Central memory CD8-positive, alpha-beta T cell (primary cell): ENCODE measurements at regions not wholly inside any gene's neighbourhood (a gene's known extent, or its start where the extent isn't known, plus 50 kb on each side); places are given as distances from the start of the nearest gene placed in this dataset.

Experiments
- ATAC-seq: fragments of 150-1000 bp; cut with Tn5 transposase; replicated peaks from 2 replicates; pipeline ENCODE4 v1.10.0; 2022; ENCODE audit warnings: mild to moderate bottlenecking, moderate FRiP score, moderate number of reproducible peaks; ENCODE audit not compliant: poor library complexity, severe bottlenecking; ENCODE audit errors: extremely low read depth
- DNase-seq, 2 donors: peaks; one replicate each; pipeline ENCODE4 v3.0.0; 2021; ENCODE audit warnings: low spot score in 2 of 2
- H3K27ac Mint-ChIP-seq: one replicate; pipeline ENCODE4 v1.8.0; 2022; ENCODE audit warnings: low read depth, mild to moderate bottlenecking, moderate library complexity, mixed read lengths
- H3K27me3 Mint-ChIP-seq: one replicate; pipeline ENCODE4 v1.8.0; 2022; ENCODE audit warnings: mixed read lengths
- H3K36me3 Mint-ChIP-seq: one replicate; pipeline ENCODE4 v1.8.0; 2022; ENCODE audit warnings: mild to moderate bottlenecking, moderate library complexity, mixed read lengths; ENCODE audit not compliant: insufficient read depth
- H3K4me1 Mint-ChIP-seq: one replicate; pipeline ENCODE4 v1.8.0; 2022; ENCODE audit warnings: mixed read lengths
- H3K4me3 Mint-ChIP-seq: one replicate; pipeline ENCODE4 v1.8.0; 2022; ENCODE audit warnings: mild to moderate bottlenecking, moderate library complexity, mixed read lengths
- H3K9me3 Mint-ChIP-seq: one replicate; pipeline ENCODE4 v1.8.0; 2022; ENCODE audit warnings: mixed read lengths

- Mint-ChIP-seq H3K4me3 (no peak overlapping the region), H3K27ac (no peak overlapping the region), H3K36me3 (no peaks in the 10 kb centered on the region), H3K4me1 (no peaks in the 10 kb centered on the region), H3K9me3 (peaks cover 20% of the 10 kb centered on the region), H3K27me3 (no peaks in the 10 kb centered on the region)
- no peak for ATAC-seq
- DNase-seq = no peak
These were observed 111.5 kb downstream of the IZUMO3 start for GRCh38 chr9:24434183-24434582.

DNA sequence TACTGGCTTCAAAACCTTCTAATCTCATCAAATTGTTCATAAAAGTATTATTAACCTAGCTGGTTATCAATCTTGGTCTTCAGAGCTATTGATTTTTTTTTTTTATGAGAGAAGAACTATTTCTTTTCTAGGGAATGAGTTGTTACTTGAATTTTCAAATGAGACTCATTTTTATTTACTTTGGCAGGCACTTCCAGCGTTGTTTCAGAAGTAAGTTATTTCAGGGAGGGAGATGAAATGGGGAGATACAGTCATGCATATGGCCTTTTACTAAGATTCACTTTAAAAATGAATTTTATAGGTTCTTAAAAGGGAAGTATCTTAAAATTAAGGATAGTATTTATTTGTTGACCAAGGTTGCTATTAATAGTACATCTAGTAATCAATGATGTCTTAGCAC is 129.6 kb downstream of the IZUMO3 start:
- peaks cover 25% of the 10 kb centered on the region for H3K9me3 Mint-ChIP-seq
- H3K27me3 Mint-ChIP-seq = no peaks in the 10 kb centered on the region
- no peaks in the 10 kb centered on the region for H3K36me3 Mint-ChIP-seq
- no peak overlapping the region for H3K4me3 Mint-ChIP-seq
- H3K4me1 Mint-ChIP-seq = no peaks in the 10 kb centered on the region
- DNase-seq (no peak), ATAC-seq (no peak)
- no peak overlapping the region for H3K27ac Mint-ChIP-seq

GRCh38 chr9:24413651-24414050 is 132.0 kb downstream of the IZUMO3 start:
- H3K27me3 Mint-ChIP-seq = no peaks in the 10 kb centered on the region
- no peak overlapping the region for H3K27ac Mint-ChIP-seq
- DNase-seq (no peak), ATAC-seq (no peak)
- H3K9me3 Mint-ChIP-seq = peaks cover 27% of the 10 kb centered on the region
- H3K4me3 Mint-ChIP-seq = no peak overlapping the region
- H3K4me1 Mint-ChIP-seq = no peaks in the 10 kb centered on the region
- H3K36me3 Mint-ChIP-seq = no peaks in the 10 kb centered on the region

GRCh38 chr9:24398466-24398865 is 147.2 kb downstream of the IZUMO3 start:
- ATAC-seq = no peak

GRCh38 chr9:24391095-24391494 is 154.6 kb downstream of the IZUMO3 start:
- Mint-ChIP-seq H3K4me3 (no peak overlapping the region), H3K36me3 (peaks cover 2% of the 10 kb centered on the region), H3K27ac (no peak overlapping the region), H3K4me1 (no peaks in the 10 kb centered on the region), H3K9me3 (peaks cover 42% of the 10 kb centered on the region), H3K27me3 (no peaks in the 10 kb centered on the region)
- no peak for ATAC-seq
- DNase-seq = no peak

More at GRCh38 chr9:24398466-24398865, 147.2 kb downstream of the IZUMO3 start:
- no peaks in the 10 kb centered on the region for H3K4me1 Mint-ChIP-seq
- no peak for DNase-seq
- peaks cover 2% of the 10 kb centered on the region for H3K36me3 Mint-ChIP-seq
- H3K9me3 Mint-ChIP-seq = peaks cover 26% of the 10 kb centered on the region
- H3K27ac Mint-ChIP-seq = no peak overlapping the region
- H3K27me3 Mint-ChIP-seq = no peaks in the 10 kb centered on the region
- H3K4me3 Mint-ChIP-seq = no peak overlapping the region

DNA sequence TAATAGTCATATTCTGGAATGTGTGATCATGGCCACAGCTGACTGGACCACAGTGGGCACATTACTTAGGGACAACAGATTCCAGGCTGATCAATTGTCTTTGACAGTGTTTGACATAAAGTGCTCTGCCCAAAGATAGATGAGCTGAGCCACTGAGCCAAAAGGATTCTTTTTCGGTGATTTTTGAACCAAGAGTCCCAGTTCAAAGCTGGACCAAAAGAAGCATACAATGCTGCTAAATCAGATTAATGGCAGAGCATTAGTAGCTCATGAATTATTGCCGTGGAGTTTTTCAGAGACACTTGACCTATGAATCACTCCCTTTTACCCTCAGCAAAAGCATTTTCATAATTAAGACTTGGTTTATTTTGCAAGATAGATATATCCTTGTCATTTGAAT is 160.6 kb downstream of the IZUMO3 start:
- no peaks in the 10 kb centered on the region for H3K36me3 Mint-ChIP-seq
- H3K27ac Mint-ChIP-seq = no peak overlapping the region
- peaks cover 38% of the 10 kb centered on the region for H3K9me3 Mint-ChIP-seq
- DNase-seq = no peak
- no peaks in the 10 kb centered on the region for H3K27me3 Mint-ChIP-seq
- H3K4me1 Mint-ChIP-seq = no peaks in the 10 kb centered on the region
- H3K4me3 Mint-ChIP-seq = no peak overlapping the region
- no peak for ATAC-seq

- H3K36me3 Mint-ChIP-seq = no peaks in the 10 kb centered on the region
- no peak overlapping the region for H3K4me3 Mint-ChIP-seq
- H3K9me3 Mint-ChIP-seq = peaks cover 18% of the 10 kb centered on the region
- DNase-seq (no peak), ATAC-seq (no peak)
- H3K4me1 Mint-ChIP-seq = no peaks in the 10 kb centered on the region
- H3K27me3 Mint-ChIP-seq = no peaks in the 10 kb centered on the region
- H3K27ac Mint-ChIP-seq = no peak overlapping the region
These were observed 163.1 kb downstream of the IZUMO3 start for GRCh38 chr9:24382566-24382965.

DNA sequence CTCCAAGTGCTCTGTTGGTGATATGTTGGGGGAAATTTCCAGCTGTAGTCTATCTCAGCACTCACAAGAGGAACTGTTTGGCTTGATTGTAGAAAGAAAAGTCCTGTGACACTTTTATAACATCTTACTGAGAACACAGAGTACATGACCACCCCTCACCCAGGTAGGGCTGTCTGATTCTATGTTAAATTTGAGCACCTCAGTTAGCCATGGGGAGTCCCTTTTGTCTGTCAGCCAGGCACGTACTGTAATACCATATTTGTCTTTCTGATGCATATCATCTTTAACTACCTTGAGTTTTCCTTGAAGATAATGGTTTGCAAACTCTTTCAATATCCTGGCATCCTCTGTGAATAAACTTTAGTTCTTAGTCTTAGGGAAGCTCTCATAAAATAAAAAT is 164.5 kb downstream of the IZUMO3 start:
- ATAC-seq (no peak), DNase-seq (no peak)
- Mint-ChIP-seq H3K27me3 (no peaks in the 10 kb centered on the region), H3K36me3 (no peaks in the 10 kb centered on the region), H3K27ac (no peak overlapping the region), H3K4me3 (no peak overlapping the region), H3K4me1 (no peaks in the 10 kb centered on the region), H3K9me3 (peaks cover 4% of the 10 kb centered on the region)

DNA sequence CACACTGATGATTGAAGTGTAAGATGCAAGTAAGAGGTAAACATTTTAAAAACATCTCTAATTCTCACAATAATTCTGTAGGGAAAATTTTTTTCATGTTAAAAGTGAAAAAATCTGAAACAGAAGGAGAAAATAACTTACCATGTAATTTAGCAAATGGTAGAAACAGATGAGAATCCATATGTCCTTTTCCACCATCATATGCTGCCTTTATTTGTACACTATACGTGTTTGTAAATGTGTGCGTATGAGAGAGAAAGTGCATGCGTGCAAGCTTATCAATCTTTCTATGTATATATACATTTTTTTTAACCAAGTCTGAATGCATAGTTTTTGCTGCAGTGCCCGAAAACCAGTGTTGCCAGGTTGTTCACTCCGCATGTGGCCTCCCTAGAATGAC is 186.7 kb downstream of the IZUMO3 start:
- Mint-ChIP-seq H3K27me3 (no peaks in the 10 kb centered on the region), H3K9me3 (peaks cover 41% of the 10 kb centered on the region), H3K4me1 (no peaks in the 10 kb centered on the region), H3K27ac (no peak overlapping the region), H3K4me3 (no peak overlapping the region), H3K36me3 (no peaks in the 10 kb centered on the region)
- ATAC-seq (no peak), DNase-seq (no peak)

DNA sequence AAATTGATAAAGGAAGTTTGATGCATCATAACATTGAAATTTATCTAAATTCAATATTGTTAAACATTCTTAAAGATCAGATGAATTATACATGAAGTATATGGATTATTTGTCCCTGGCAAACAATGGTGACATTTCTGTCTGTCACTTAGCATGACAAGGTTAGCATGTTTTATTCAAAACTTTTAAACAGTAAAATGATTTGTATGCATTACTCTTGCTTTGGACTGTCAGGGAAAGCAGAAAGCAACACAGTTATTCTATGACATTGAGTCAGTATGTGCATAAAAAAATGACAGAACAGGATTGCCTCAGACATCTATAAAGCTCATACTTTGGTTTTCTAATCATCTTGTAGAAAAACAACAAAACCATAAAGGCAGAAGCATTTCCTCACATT is 193.7 kb downstream of the IZUMO3 start:
- no peak for DNase-seq
- no peaks in the 10 kb centered on the region for H3K4me1 Mint-ChIP-seq
- no peaks in the 10 kb centered on the region for H3K27me3 Mint-ChIP-seq
- no peak for ATAC-seq
- H3K9me3 Mint-ChIP-seq = peaks cover 6% of the 10 kb centered on the region
- no peak overlapping the region for H3K4me3 Mint-ChIP-seq
- no peaks in the 10 kb centered on the region for H3K36me3 Mint-ChIP-seq
- H3K27ac Mint-ChIP-seq = no peak overlapping the region

GRCh38 chr9:24351258-24351657 is 194.4 kb downstream of the IZUMO3 start:
- DNase-seq = no peak
- Mint-ChIP-seq H3K4me1 (no peaks in the 10 kb centered on the region), H3K9me3 (peaks cover 9% of the 10 kb centered on the region), H3K27ac (no peak overlapping the region), H3K4me3 (no peak overlapping the region), H3K27me3 (no peaks in the 10 kb centered on the region), H3K36me3 (no peaks in the 10 kb centered on the region)
- ATAC-seq = no peak

DNA sequence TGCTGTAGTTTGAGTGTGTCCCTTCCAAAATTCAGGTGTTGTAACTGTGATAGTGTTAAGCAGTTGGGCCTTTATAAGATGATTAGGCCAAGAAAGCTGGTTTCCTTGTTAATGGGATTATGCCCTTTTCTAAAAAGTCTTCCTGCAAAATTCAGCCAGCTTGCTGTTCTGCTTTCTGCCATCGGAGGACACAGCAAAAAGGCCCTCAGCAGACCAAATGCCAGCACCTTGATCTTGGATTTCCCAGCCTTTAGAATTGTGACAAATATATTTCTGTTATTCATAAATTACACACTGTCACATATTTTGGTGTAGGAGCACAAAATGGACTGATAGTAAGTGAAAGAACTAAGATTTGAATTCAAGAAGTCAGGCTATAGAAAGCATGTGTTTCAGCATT is 203.2 kb downstream of the IZUMO3 start:
- DNase-seq (no peak), ATAC-seq (no peak)
- H3K27me3 Mint-ChIP-seq = no peaks in the 10 kb centered on the region
- no peak overlapping the region for H3K4me3 Mint-ChIP-seq
- no peak overlapping the region for H3K27ac Mint-ChIP-seq
- H3K9me3 Mint-ChIP-seq = peaks cover 31% of the 10 kb centered on the region
- no peaks in the 10 kb centered on the region for H3K36me3 Mint-ChIP-seq
- no peaks in the 10 kb centered on the region for H3K4me1 Mint-ChIP-seq

- Mint-ChIP-seq H3K9me3 (peaks cover 30% of the 10 kb centered on the region), H3K27ac (no peak overlapping the region), H3K36me3 (no peaks in the 10 kb centered on the region), H3K4me1 (no peaks in the 10 kb centered on the region), H3K27me3 (no peaks in the 10 kb centered on the region), H3K4me3 (no peak overlapping the region)
- DNase-seq = no peak
- no peak for ATAC-seq
These were observed 212.1 kb downstream of the IZUMO3 start for GRCh38 chr9:24333629-24334028.

DNA sequence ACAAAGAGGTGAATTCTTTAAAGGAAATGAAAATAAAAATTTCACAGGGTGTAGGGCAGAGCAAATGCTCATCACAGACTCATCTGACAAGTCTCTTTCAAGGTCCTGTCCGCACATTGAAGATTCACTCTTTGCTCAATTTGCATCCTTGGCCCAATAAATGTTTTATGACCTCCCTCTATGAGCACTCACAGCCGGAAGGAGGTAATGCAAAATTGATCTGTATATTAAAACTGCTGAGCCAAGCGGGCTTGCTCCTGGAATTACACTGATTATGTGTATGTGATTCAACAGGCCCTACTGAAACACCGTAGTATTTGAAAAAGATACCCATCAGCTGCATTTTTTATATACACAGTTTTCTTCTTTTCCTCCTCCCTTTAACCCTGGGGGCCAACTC is 246.8 kb downstream of the IZUMO3 start:
- no peak for ATAC-seq
- no peak for DNase-seq
- Mint-ChIP-seq H3K36me3 (no peaks in the 10 kb centered on the region), H3K4me3 (no peak overlapping the region), H3K9me3 (peaks cover 42% of the 10 kb centered on the region), H3K27ac (no peak overlapping the region), H3K27me3 (no peaks in the 10 kb centered on the region), H3K4me1 (no peaks in the 10 kb centered on the region)
